Neural crest cell (in vitro differentiated cells): ENCODE measurements at regions not wholly inside any gene's neighbourhood (a gene's known extent, or its start where the extent isn't known, plus 50 kb on each side); places are given as distances from the start of the nearest gene placed in this dataset.
"Not testable (repeated sequence)": the region's sequence is repeated elsewhere in the genome, so short reads cannot be mapped to it uniquely, and the experiment has no call there.

ENCODE experiments used
- DNase-seq: peaks from one replicate; pipeline ENCODE4 v3.0.0; 2021; ENCODE audit warnings: low read depth, mixed read lengths, low spot score
- H3K27ac Mint-ChIP-seq: one replicate; pipeline ENCODE4 v1.8.0; 2021; ENCODE audit warnings: mild to moderate bottlenecking, mixed read lengths; ENCODE audit not compliant: unreplicated experiment
- H3K27me3 Mint-ChIP-seq: 2 replicates; pipeline ENCODE4 v1.8.0; 2021; ENCODE audit warnings: low read depth, mild to moderate bottlenecking, mixed read lengths
- H3K36me3 Mint-ChIP-seq: 2 replicates; pipeline ENCODE4 v1.8.0; 2021; ENCODE audit warnings: low read depth, mild to moderate bottlenecking, mixed read lengths
- H3K4me1 Mint-ChIP-seq: 2 replicates; pipeline ENCODE4 v1.8.0; 2021; ENCODE audit warnings: mixed read lengths
- H3K4me3 Mint-ChIP-seq: one replicate; pipeline ENCODE4 v1.8.0; 2021; ENCODE audit warnings: mild to moderate bottlenecking, mixed read lengths
- H3K9me3 Mint-ChIP-seq: 2 replicates; pipeline ENCODE4 v1.8.0; 2021; ENCODE audit warnings: mixed read lengths

DNA sequence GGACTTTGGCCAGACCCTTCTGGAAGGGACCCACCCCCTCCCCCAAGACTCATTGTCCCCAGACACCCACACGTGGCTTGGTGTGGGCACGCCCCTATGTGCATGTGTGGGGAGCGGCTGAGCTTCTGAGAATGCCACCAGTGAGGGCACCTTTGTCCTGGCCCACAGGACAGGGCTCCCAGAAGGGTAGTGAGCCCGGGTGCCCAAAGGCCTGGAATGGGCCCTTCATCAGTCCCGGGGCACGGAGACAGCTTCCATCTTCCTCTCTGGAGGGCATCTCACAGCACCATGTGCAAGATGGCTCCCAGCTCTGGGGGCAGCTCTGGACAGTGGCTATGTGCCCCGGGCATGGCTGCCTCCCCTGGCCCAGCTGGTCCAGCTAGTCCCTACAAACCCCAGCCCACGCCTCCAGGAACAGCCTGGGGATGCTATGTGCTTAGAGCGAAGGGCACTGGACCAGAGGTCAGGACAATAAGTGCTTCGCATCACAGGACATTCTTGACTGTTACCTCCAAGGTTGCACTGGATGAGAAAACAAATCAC lies 70.1 kb upstream of the PTPN20 start:
- not testable (repeated sequence) for H3K9me3 Mint-ChIP-seq, H3K4me1 Mint-ChIP-seq

DNA sequence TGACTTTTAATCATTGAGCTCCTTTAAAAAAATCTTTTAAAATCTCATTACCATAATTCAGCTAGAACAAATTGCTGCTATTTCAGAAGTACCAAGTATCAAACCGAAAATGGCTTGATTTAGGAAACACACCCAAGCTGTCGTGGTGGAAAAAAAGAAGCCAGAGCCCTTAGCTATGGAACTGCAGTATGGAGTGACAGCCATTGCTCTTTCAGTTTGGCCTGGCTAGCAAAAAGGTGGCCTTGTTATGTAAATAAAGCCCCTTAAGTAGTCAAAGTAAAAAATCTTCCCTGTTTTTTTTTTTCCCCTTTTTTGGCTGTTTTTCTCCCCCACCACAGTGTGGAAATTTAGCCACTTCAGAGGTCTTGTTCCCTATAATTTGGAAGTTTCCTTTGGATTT lies 66.0 kb upstream of the PTPN20 start:
- H3K36me3 Mint-ChIP-seq, H3K4me3 Mint-ChIP-seq, H3K4me1 Mint-ChIP-seq, DNase-seq, H3K9me3 Mint-ChIP-seq, H3K27ac Mint-ChIP-seq, H3K27me3 Mint-ChIP-seq: not testable (repeated sequence)

More for the DNA sequence above, 70.1 kb upstream of the PTPN20 start:
- H3K36me3 Mint-ChIP-seq, H3K4me3 Mint-ChIP-seq, DNase-seq, H3K27me3 Mint-ChIP-seq, H3K27ac Mint-ChIP-seq: not testable (repeated sequence)

DNA sequence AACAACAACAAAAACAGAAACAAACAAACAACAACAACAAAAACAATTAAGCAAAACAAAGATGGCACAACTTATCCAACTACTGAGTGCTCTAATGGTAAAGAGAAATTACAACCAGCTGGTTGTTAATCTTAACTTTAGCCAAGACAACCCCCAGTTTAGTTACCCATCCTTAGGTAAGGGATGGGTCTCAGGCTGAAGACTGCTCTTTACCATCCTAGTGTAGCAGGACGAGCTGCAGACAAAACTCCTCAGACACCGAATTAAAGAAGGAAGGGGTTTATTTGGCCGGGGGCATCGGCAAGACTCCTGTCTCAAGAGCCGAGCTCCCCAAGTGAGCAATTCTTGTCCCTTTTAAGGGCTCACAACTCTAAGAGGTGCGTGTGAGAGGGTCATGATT lies 65.6 kb upstream of the PTPN20 start:
- not testable (repeated sequence) for H3K4me3 Mint-ChIP-seq, DNase-seq, H3K27ac Mint-ChIP-seq, H3K27me3 Mint-ChIP-seq, H3K9me3 Mint-ChIP-seq, H3K4me1 Mint-ChIP-seq, H3K36me3 Mint-ChIP-seq

DNA sequence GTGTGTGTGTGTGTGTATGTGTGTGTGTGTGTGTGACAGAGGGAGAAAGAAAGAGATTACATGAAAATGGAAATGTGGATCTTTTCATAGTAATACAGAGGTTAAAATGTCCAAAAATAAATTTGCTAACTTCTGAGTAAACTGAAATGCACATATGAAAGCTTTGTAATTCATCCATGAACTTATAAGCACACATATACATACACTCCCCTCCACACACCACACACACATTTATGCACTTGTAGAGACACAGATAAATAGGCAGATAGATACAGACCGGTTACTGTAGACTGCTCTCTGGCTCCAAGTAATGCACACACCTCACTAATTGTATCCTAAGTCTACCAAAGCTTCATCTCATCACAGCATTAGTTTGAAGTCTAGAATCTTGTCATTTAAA lies 50.5 kb upstream of the PTPN20 start:
- not testable (repeated sequence) for H3K4me3 Mint-ChIP-seq, H3K4me1 Mint-ChIP-seq, DNase-seq, H3K9me3 Mint-ChIP-seq, H3K27ac Mint-ChIP-seq, H3K27me3 Mint-ChIP-seq, H3K36me3 Mint-ChIP-seq
